NB4 (cell line): ENCODE measurements at regions not wholly inside any gene's neighbourhood (a gene's known extent, or its start where the extent isn't known, plus 50 kb on each side); places are given as distances from the start of the nearest gene placed in this dataset.

ENCODE experiments used
- DNase-seq: peaks from one replicate; pipeline ENCODE4 v3.0.0; 2010; ENCODE audit warnings: low read depth
- H3K4me3 ChIP-seq: one replicate; pipeline ENCODE4 v1.5.1; 2011; ENCODE audit warnings: mild to moderate bottlenecking, low read depth, low read length, moderate library complexity
- MYC ChIP-seq: IDR thresholded peaks from 2 replicates; pipeline ENCODE4 v1.6.1; 2011; ENCODE audit warnings: low read depth, low read length
- POLR2A ChIP-seq: IDR thresholded peaks from 2 replicates; pipeline ENCODE4 v1.6.1; 2011; ENCODE audit warnings: mild to moderate bottlenecking; ENCODE audit not compliant: insufficient read length; ENCODE audit errors: extremely low read depth
- TF ChIP-seq, protein P1 (sequence below): IDR thresholded peaks from 2 replicates; pipeline ENCODE4 v1.6.1; 2011; ENCODE audit warnings: low read depth, low read length
- TF ChIP-seq, protein P2 (sequence below): IDR thresholded peaks from one replicate; pipeline ENCODE4 v1.5.1; 2012; ENCODE audit warnings: low read depth, low read length

DNA sequence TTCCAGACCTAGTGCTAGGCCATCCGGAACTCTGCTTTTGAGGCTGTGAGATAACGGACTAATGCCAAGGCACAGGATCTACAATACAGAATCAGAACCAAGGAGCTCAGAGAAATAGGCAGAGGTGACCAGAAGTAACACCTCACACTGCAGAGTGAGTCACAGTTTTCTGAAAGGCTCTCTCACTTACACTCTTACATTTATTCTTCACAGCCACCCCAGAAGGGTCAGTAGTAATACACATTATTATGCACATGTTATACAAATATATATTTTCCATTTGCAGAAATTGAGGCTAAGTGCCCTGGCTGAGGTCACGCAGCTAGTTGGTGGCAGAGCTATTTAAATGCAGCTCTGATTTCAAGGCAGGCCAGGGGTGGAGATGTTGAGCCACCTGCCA lies 542.5 kb downstream of the OMA1 start:
- no peak for DNase-seq
- H3K4me3 ChIP-seq: no peak overlapping the region
- TF ChIP-seq, protein P1, sequence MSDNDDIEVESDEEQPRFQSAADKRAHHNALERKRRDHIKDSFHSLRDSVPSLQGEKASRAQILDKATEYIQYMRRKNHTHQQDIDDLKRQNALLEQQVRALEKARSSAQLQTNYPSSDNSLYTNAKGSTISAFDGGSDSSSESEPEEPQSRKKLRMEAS: no peak
- TF ChIP-seq MYC (no peak), POLR2A (no peak)
- TF ChIP-seq, protein P2, sequence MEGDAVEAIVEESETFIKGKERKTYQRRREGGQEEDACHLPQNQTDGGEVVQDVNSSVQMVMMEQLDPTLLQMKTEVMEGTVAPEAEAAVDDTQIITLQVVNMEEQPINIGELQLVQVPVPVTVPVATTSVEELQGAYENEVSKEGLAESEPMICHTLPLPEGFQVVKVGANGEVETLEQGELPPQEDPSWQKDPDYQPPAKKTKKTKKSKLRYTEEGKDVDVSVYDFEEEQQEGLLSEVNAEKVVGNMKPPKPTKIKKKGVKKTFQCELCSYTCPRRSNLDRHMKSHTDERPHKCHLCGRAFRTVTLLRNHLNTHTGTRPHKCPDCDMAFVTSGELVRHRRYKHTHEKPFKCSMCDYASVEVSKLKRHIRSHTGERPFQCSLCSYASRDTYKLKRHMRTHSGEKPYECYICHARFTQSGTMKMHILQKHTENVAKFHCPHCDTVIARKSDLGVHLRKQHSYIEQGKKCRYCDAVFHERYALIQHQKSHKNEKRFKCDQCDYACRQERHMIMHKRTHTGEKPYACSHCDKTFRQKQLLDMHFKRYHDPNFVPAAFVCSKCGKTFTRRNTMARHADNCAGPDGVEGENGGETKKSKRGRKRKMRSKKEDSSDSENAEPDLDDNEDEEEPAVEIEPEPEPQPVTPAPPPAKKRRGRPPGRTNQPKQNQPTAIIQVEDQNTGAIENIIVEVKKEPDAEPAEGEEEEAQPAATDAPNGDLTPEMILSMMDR: no peak

DNA sequence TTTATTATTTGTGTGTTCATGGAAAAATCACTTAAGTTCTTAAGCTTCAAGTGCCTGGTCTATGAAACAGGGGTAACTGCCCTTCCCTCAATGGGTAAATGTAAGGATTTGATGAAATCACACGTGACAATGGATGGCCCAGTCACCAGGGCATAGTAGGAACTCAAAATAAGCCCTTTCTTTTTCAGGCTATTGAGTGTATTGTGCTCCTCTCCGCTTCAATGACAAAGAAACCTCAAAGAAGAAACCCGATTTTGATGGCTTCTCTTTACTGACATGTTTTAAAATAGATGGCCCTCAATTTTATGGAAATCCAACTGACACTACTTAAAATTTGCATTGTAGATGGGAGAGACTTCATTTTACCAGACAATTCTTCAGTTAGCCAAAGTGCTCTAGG lies 543.5 kb downstream of the OMA1 start:
- no peak overlapping the region for H3K4me3 ChIP-seq
- DNase-seq: no peak
- TF ChIP-seq, protein P2: no peak
- no peak for TF ChIP-seq POLR2A
- no peak for TF ChIP-seq MYC
- TF ChIP-seq, protein P1: no peak

DNA sequence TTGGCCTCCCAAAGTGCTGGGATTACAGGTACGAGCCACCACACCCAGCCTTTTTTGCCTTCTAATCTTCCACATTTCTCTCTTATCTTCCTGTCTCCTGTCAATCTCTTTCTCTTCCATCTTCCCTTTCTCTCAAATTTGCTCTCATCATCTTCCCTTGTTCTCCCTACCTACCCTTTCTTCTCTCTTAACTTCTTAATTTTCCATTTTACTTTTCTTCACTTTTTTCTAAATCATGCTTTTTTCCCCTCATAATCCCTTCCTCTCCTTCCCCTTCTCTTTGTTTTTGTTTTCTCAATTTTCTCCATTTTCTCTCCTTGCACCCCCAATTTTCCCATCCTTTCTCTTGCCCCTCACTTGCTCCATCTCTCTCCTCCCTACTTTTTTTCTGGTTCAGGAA lies 545.7 kb downstream of the OMA1 start:
- no peak for DNase-seq
- no peak overlapping the region for H3K4me3 ChIP-seq
- TF ChIP-seq, protein P1: no peak
- TF ChIP-seq, protein P2: no peak
- TF ChIP-seq POLR2A (no peak), MYC (no peak)

DNA sequence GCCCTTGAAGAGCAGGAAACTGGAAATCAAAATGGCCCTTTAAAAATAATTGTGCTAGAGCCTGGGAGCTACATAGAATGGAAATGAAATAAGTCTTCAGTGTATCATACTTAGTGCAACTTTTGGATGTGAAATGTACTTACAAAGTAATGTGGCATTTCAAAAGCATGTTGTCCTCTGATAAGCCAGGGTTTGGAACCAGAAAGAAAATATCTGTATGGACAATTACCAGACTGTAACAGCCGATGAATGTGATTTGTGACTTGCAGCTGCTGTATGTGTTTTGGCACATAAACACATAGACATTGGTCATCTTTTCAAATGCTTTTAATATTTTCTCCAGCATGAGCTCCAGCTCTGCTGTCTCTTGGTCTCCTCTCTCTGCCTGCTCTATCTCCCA lies 546.4 kb downstream of the OMA1 start:
- H3K4me3 ChIP-seq: no peak overlapping the region
- DNase-seq: no peak
- TF ChIP-seq POLR2A: no peak
- no peak for TF ChIP-seq MYC
- TF ChIP-seq, protein P1: no peak
- TF ChIP-seq, protein P2: no peak

DNA sequence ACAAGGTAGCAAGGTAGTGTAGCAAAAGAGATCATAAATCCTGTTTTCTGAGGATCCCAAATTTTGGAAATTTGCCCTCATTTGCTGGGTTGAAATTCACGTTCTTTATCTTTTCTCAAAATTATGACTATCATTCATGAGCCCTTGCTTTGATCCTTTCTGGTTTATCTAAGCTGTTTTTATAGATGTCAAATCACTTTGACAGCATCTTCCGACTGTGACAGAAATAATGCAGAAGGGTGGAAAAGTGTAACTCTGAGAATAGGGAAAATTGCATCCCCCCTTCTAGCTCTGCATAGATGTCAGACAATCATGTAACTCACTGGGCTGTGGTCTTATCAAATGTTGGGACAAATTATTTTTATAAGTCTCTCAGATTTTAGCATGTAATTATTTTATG lies 550.1 kb downstream of the OMA1 start:
- no peak overlapping the region for H3K4me3 ChIP-seq
- DNase-seq: no peak
- TF ChIP-seq, protein P1: no peak
- TF ChIP-seq, protein P2: no peak
- TF ChIP-seq MYC: no peak

DNA sequence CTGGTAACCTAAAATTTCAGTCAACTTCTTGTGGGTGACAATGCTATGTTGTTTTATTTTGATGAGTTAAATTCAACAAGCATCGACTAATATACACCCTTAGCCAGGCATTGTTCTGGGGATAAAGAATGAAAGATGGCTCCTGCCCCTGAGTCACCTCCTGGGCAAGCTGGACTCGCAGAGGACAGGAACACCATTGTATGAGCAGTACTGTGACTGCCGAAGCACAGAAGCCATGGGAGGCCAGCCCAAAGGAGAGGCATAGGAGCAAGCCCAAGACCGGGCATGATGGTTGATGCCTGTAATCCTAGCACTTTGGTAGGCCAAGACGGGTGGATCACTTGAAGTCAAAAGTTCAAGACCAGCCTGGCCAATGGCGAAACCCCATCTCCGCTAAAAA lies 555.2 kb downstream of the OMA1 start:
- DNase-seq: no peak
- TF ChIP-seq, protein P2: no peak
- TF ChIP-seq, protein P1: no peak
- TF ChIP-seq POLR2A (no peak), MYC (no peak)
- H3K4me3 ChIP-seq: no peak overlapping the region
